K562 (cell line): ENCODE measurements at regions not wholly inside any gene's neighbourhood (a gene's known extent, or its start where the extent isn't known, plus 50 kb on each side); places are given as distances from the start of the nearest gene placed in this dataset.

Source experiments
- ATAC-seq: fragments of 200-7000 bp; cut with Tn5 transposase; 3 replicates; pipeline ENCODE4 v1.9.1; 2020; ENCODE audit warnings: moderate library complexity
- BruUV-seq: library from RNA; stranded (reverse); fragments of 400-500 nt; replicated peaks from 2 replicates; lab custom pipeline; 2021; lab: Mats Ljungman, UMichigan
- CTCF ChIA-PET: fragments of 300-600 bp; formaldehyde crosslinking; extraction: SDS; loops from one replicate; lab custom pipeline; 2021; ENCODE audit warnings: low intra/inter-chr PET ratio; lab: Yijun Ruan, JAX
- POLR2A ChIA-PET: fragments of 300-600, 350-650 bp; sonication (Branson Sonifier 250); formaldehyde crosslinking; extraction: SDS; loops from one replicate; lab custom pipeline; 2021; ENCODE audit warnings: antibody characterized with exemption, inconsistent platforms; lab: Yijun Ruan, JAX
- DNase-seq, 4 experiments: peaks; one replicate each; pipeline versions ENCODE4 v3.0.0 to v3.0.0-alpha.2; 2011 to 2018; ENCODE audit warnings: low spot score in 3 of 4, mixed read lengths in 3 of 4; ENCODE audit errors: extremely low read depth in 1 of 4
- FAIRE-seq: peaks from 2 replicates; lab custom pipeline; 2011; peaks lifted over from hg19 to GRCh38; lab: Jason Lieb, UNC
- H2AFZ ChIP-seq: 2 replicates; pipeline ENCODE4 v1.6.0; 2011; ENCODE audit warnings: low read depth, low read length, control low read depth, inconsistent platforms
- H3K27ac ChIP-seq: fragments of 200-600 bp; 3 replicates; pipeline ENCODE4 v1.8.0; 2011; ENCODE audit warnings: low read depth, mild to moderate bottlenecking, control low read depth, inconsistent platforms, low read length, moderate library complexity, mixed read lengths; ENCODE audit errors: extremely low read depth
- H3K27me3 ChIP-seq, 2 experiments: fragments of 300-600 bp in 1 of 2; 2 replicates in 1 of 2; 3 replicates in 1 of 2; pipeline versions ENCODE4 v1.6.0 to v1.8.0; 2011; ENCODE audit warnings: inconsistent platforms in 2 of 2, low read length in 2 of 2, mild to moderate bottlenecking in 1 of 2, mixed read lengths in 1 of 2, moderate library complexity in 1 of 2; ENCODE audit not compliant: control insufficient read depth in 2 of 2, insufficient read depth in 2 of 2
- H3K36me3 ChIP-seq: fragments of 300-600 bp; 3 replicates; pipeline ENCODE4 v1.8.0; 2011; ENCODE audit warnings: mild to moderate bottlenecking, low read length, inconsistent platforms; ENCODE audit not compliant: control insufficient read depth, insufficient read depth
- H3K4me1 ChIP-seq, 2 experiments: fragments of 200-600 bp in 1 of 2; replicated peaks in 1 of 2; 2 replicates in 1 of 2; 3 replicates in 1 of 2; pipeline versions ENCODE4 v1.5.1 to v1.8.0; 2011; ENCODE audit warnings: inconsistent platforms in 2 of 2, low read length in 2 of 2, mild to moderate bottlenecking in 1 of 2, mixed read lengths in 1 of 2, moderate library complexity in 1 of 2; ENCODE audit not compliant: control insufficient read depth in 2 of 2, insufficient read depth in 2 of 2
- H3K4me2 ChIP-seq: 2 replicates; pipeline ENCODE4 v1.6.1; 2011; ENCODE audit warnings: low read length, control low read depth, inconsistent platforms, mixed read lengths; ENCODE audit not compliant: insufficient read depth
- H3K4me3 ChIP-seq: fragments of 200-600 bp; sonication (generic), shearing (Covaris generic); 2 replicates; pipeline ENCODE4 v1.5.1; 2016; ENCODE audit warnings: control low read depth, inconsistent platforms
- H3K79me2 ChIP-seq: fragments of 200-600 bp; 3 replicates; pipeline ENCODE4 v1.8.0; 2011; ENCODE audit warnings: low read length, inconsistent platforms; ENCODE audit not compliant: control insufficient read depth, insufficient read depth
- H3K9ac ChIP-seq, 2 experiments: 2 replicates each; pipeline versions ENCODE4 v1.6.0 to v1.6.1; 2011; ENCODE audit warnings: low read depth in 2 of 2, low read length in 2 of 2, control low read depth in 1 of 2, inconsistent platforms in 1 of 2, mild to moderate bottlenecking in 1 of 2, mixed read lengths in 1 of 2; ENCODE audit not compliant: insufficient read depth in 1 of 2
- H3K9me1 ChIP-seq: one replicate; pipeline ENCODE4 v1.6.0; 2011; ENCODE audit warnings: inconsistent platforms, mild to moderate bottlenecking, low read length, moderate library complexity; ENCODE audit not compliant: control insufficient read depth, insufficient read depth
- H3K9me3 ChIP-seq: replicated peaks from 2 replicates; pipeline ENCODE4 v1.5.1; 2011; ENCODE audit warnings: low read depth, low read length, inconsistent platforms; ENCODE audit not compliant: control insufficient read depth, insufficient read depth
- H4K20me1 ChIP-seq: replicated peaks from 2 replicates; pipeline ENCODE4 v1.6.1; 2011; ENCODE audit warnings: low read length, inconsistent platforms, mixed read lengths; ENCODE audit not compliant: control insufficient read depth, insufficient read depth
- CBFB ChIP-seq: sonication (generic); formaldehyde crosslinking; IDR thresholded peaks from 2 replicates; pipeline ENCODE4 v1.4.0; 2020; ENCODE audit warnings: mild to moderate bottlenecking, missing genetic modification reagents
- L3MBTL2 ChIP-seq: fragments of 450-650 bp; IDR thresholded peaks from 2 replicates; pipeline ENCODE4 v1.6.1; 2016; ENCODE audit warnings: mild to moderate bottlenecking, moderate library complexity
- MEIS2 ChIP-seq: fragments of 450-650 bp; IDR thresholded peaks from 2 replicates; pipeline ENCODE4 v1.6.1; 2014; ENCODE audit warnings: mild to moderate bottlenecking; ENCODE audit not compliant: partially characterized antibody
- PHF21A ChIP-seq: fragments of 450-650 bp; IDR thresholded peaks from 2 replicates; pipeline ENCODE4 v1.6.1; 2017; ENCODE audit warnings: low read depth, borderline replicate concordance
- RAD51 ChIP-seq: fragments of 450-650 bp; IDR thresholded peaks from 2 replicates; pipeline ENCODE4 v1.7.1; 2016; ENCODE audit warnings: low read depth, mild to moderate bottlenecking, borderline replicate concordance
- RFX7 ChIP-seq: fragments of 250-450 bp; sonication (Bioruptor Pico); IDR thresholded peaks from 2 replicates; pipeline ENCODE4 v1.5.1; 2021; ENCODE audit warnings: mild to moderate bottlenecking
- SIRT6 ChIP-seq: IDR thresholded peaks from one replicate; pipeline ENCODE4 v1.6.1; 2012; ENCODE audit warnings: low read depth, mild to moderate bottlenecking, control low read depth, inconsistent platforms, low read length, moderate library complexity
- SMAD4 ChIP-seq: fragments of 250-450 bp; sonication (Bioruptor Pico); conservative IDR thresholded peaks from 2 replicates; pipeline ENCODE4 v1.8.0; 2021; ENCODE audit warnings: inconsistent platforms, mild to moderate bottlenecking, moderate library complexity
- SUPT5H ChIP-seq: fragments of 450-650 bp; IDR thresholded peaks from 2 replicates; pipeline ENCODE4 v1.6.1; 2016
- UBTF ChIP-seq, 2 experiments: IDR thresholded peaks; 2 replicates each; pipeline ENCODE4 v1.6.1; 2012; ENCODE audit warnings: improper control_type of control experiment in 2 of 2, low read depth in 2 of 2, low read length in 2 of 2, borderline replicate concordance in 1 of 2
- ZNF311 ChIP-seq: fragments of 250-450 bp; sonication (Bioruptor Pico); IDR thresholded peaks from 2 replicates; pipeline ENCODE4 v1.4.0; 2020; ENCODE audit warnings: mild to moderate bottlenecking, moderate library complexity
- ZSCAN32 ChIP-seq: fragments of 450-650 bp; formaldehyde crosslinking; IDR thresholded peaks from 2 replicates; pipeline ENCODE4 v1.4.0; 2020; ENCODE audit warnings: mild to moderate bottlenecking, moderate library complexity
- WGBS: fragments of 100-300 bp; shearing (Covaris generic); methylation state at CpG from one replicate; pipeline ENCODE4 v1.1.6; 2016; ENCODE audit warnings: low coverage, mixed read lengths; ENCODE audit not compliant: insufficient coverage; ENCODE audit errors: missing lambda C conversion rate; 5-methylcytosine and 5-hydroxymethylcytosine counted together
- in situ Hi-C: fragments of 300-500 bp; cut with MboI; formaldehyde crosslinking; loops from 4 replicates; pipeline ENCODE4 v1.15.0; 2018; ENCODE audit warnings: inconsistent platforms, mixed read lengths
- intact Hi-C: fragments of 100-400 bp; cut with micrococcal nuclease; formaldehyde crosslinking; loops from 2 replicates; pipeline ENCODE4 v1.14.2; 2022
- TF ChIP-seq, protein P1 (sequence below): fragments of 250-450 bp; sonication (Bioruptor Pico); IDR thresholded peaks from 2 replicates; pipeline ENCODE4 v1.4.0; 2020; ENCODE audit warnings: borderline replicate concordance

DNA sequence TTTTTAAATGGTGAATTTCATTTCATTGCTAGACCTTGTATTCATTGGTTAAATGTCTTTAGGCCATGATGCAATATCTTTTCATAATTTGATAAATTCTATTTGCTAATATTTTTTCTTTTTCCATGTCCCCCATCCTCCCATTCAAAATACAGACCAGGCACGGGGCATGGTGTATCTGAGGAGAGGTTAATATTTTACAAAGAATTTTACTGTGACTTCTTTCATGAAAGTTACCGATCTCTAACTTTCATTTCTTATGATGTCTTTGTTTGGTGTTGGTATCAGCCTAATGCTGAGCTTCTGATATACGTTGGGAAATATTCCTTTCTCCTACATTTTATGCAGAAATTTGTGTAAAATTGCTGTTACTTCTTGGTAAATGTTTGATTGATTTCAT, 216.7 kb upstream of the IGFBP3 start:
- FAIRE-seq, result no peak
- in situ Hi-C loops (no loop called here), intact Hi-C loops (no loop called here)
- POLR2A ChIA-PET, result no interaction called here
- Histone ChIP-seq H3K4me3 (no peak overlapping the region), H3K79me2 (no peaks in the 10 kb centered on the region), H3K9me1 (no peaks in the 10 kb centered on the region), H3K36me3 (no peaks in the 10 kb centered on the region), H3K9ac (no peak overlapping the region), H3K9me3 (no peaks in the 10 kb centered on the region), H2AFZ (no peak overlapping the region), H3K27ac (no peak overlapping the region), H4K20me1 (no peaks in the 10 kb centered on the region), H3K27me3 (no peaks in the 10 kb centered on the region), H3K4me2 (no peak overlapping the region), H3K4me1 (no peaks in the 10 kb centered on the region)
- no TSS peak for BruUV-seq
- ATAC-seq, result no peak
- CTCF ChIA-PET, result no interaction called here
- WGBS, result 0% methylated on average over 3 of the region's 3 CpGs
- no peak for DNase-seq
- no peak for TF ChIP-seq SIRT6
- no peak for TF ChIP-seq PHF21A
- TF ChIP-seq L3MBTL2, result no peak
- no peak for TF ChIP-seq RFX7 (CRISPR knock-in tag)
- TF ChIP-seq MEIS2, result no peak
- no peak for TF ChIP-seq SUPT5H
- TF ChIP-seq ZNF311 (CRISPR knock-in tag), result no peak
- no peak for TF ChIP-seq SMAD4
- no peak for TF ChIP-seq CBFB
- no peak for TF ChIP-seq UBTF (IDR thresholded peaks at IDR 0.05; ENCODE audit: borderline replicate concordance in 1 of 2, low read depth in 2 of 2, low read length in 2 of 2)
- TF ChIP-seq, protein P1, sequence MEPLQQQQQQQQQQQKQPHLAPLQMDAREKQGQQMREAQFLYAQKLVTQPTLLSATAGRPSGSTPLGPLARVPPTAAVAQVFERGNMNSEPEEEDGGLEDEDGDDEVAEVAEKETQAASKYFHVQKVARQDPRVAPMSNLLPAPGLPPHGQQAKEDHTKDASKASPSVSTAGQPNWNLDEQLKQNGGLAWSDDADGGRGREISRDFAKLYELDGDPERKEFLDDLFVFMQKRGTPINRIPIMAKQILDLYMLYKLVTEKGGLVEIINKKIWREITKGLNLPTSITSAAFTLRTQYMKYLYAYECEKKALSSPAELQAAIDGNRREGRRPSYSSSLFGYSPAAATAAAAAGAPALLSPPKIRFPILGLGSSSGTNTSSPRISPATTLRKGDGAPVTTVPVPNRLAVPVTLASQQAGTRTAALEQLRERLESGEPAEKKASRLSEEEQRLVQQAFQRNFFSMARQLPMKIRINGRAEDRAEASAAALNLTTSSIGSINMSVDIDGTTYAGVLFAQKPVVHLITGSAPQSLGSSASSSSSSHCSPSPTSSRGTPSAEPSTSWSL (CRISPR knock-in tag), result no peak
- TF ChIP-seq ZSCAN32, result no peak
- no peak for TF ChIP-seq RAD51
